H9 (cell line): ENCODE measurements at regions not wholly inside any gene's neighbourhood (a gene's known extent, or its start where the extent isn't known, plus 50 kb on each side); places are given as distances from the start of the nearest gene placed in this dataset.

Experiments
- DNase-seq: peaks from one replicate; pipeline ENCODE4 v3.0.0-alpha.2; 2017
- H2AFZ ChIP-seq: one replicate; pipeline ENCODE4 v1.6.1; 2013; ENCODE audit warnings: mild to moderate bottlenecking, low read length, control low read depth, moderate library complexity
- H2AK5ac ChIP-seq: 2 replicates; pipeline ENCODE4 v1.6.1; 2013; ENCODE audit warnings: low read length, control low read depth, mixed read lengths; ENCODE audit not compliant: insufficient read length
- H2BK120ac ChIP-seq: one replicate; pipeline ENCODE4 v1.6.1; 2013; ENCODE audit warnings: low read depth, mild to moderate bottlenecking, low read length, control low read depth, inconsistent platforms; ENCODE audit not compliant: poor library complexity, severe bottlenecking
- H2BK12ac ChIP-seq: 2 replicates; pipeline ENCODE4 v1.6.1; 2013; ENCODE audit warnings: low read length, control low read depth, mixed read lengths, low read depth; ENCODE audit not compliant: insufficient read length
- H2BK15ac ChIP-seq: 2 replicates; pipeline ENCODE4 v1.6.1; 2013; ENCODE audit warnings: low read depth, low read length, control low read depth
- H2BK20ac ChIP-seq: one replicate; pipeline ENCODE4 v1.6.1; 2013; ENCODE audit warnings: low read depth, mild to moderate bottlenecking, low read length, control low read depth, inconsistent platforms; ENCODE audit not compliant: poor library complexity, severe bottlenecking
- H2BK5ac ChIP-seq: 2 replicates; pipeline ENCODE4 v1.6.1; 2013; ENCODE audit warnings: low read length, control low read depth, mixed read lengths; ENCODE audit not compliant: insufficient read length
- H3K14ac ChIP-seq: 2 replicates; pipeline ENCODE4 v1.6.1; 2013; ENCODE audit warnings: low read length, control low read depth; ENCODE audit not compliant: insufficient read depth
- H3K18ac ChIP-seq: 2 replicates; pipeline ENCODE4 v1.6.1; 2013; ENCODE audit warnings: low read depth, mild to moderate bottlenecking, mixed read lengths, low read length, control low read depth; ENCODE audit not compliant: insufficient read length
- H3K23ac ChIP-seq: 2 replicates; pipeline ENCODE4 v1.6.1; 2013; ENCODE audit warnings: low read length, control low read depth, mixed read lengths, low read depth; ENCODE audit not compliant: insufficient read length
- H3K23me2 ChIP-seq: 2 replicates; pipeline ENCODE4 v1.6.1; 2013; ENCODE audit warnings: low read depth, mild to moderate bottlenecking, mixed read lengths, low read length, control low read depth; ENCODE audit not compliant: insufficient read length, poor library complexity, severe bottlenecking
- H3K27ac ChIP-seq: 2 replicates; pipeline ENCODE4 v1.5.1; 2013; ENCODE audit warnings: low read length, control low read depth, mixed read lengths, low read depth; ENCODE audit not compliant: insufficient read length
- H3K27me3 ChIP-seq: 2 replicates; pipeline ENCODE4 v1.6.1; 2013; ENCODE audit warnings: low read length, control low read depth, inconsistent platforms; ENCODE audit not compliant: insufficient read depth
- H3K4ac ChIP-seq: 2 replicates; pipeline ENCODE4 v1.6.1; 2013; ENCODE audit warnings: low read depth, mild to moderate bottlenecking, control low read depth, inconsistent platforms, low read length, moderate library complexity
- H3K4me1 ChIP-seq: 2 replicates; pipeline ENCODE4 v1.6.1; 2013; ENCODE audit warnings: low read length, control low read depth, inconsistent platforms; ENCODE audit not compliant: insufficient read depth
- H3K4me2 ChIP-seq: 2 replicates; pipeline ENCODE4 v1.6.1; 2013; ENCODE audit warnings: low read length, control low read depth, mixed read lengths; ENCODE audit not compliant: insufficient read length, insufficient read depth
- H3K56ac ChIP-seq: 2 replicates; pipeline ENCODE4 v1.6.1; 2013; ENCODE audit warnings: low read depth, mild to moderate bottlenecking, mixed read lengths, low read length, control low read depth; ENCODE audit not compliant: insufficient read length
- H3K79me1 ChIP-seq: 2 replicates; pipeline ENCODE4 v1.6.1; 2013; ENCODE audit warnings: low read depth, mild to moderate bottlenecking, moderate library complexity, low read length, control low read depth, inconsistent platforms; ENCODE audit not compliant: insufficient read depth, poor library complexity, severe bottlenecking
- H3K79me2 ChIP-seq: 2 replicates; pipeline ENCODE4 v1.6.1; 2013; ENCODE audit warnings: low read length, control low read depth, inconsistent platforms; ENCODE audit not compliant: insufficient read depth
- H3K9ac ChIP-seq: 2 replicates; pipeline ENCODE4 v1.6.1; 2013; ENCODE audit warnings: low read length, control low read depth, mixed read lengths; ENCODE audit not compliant: insufficient read length; ENCODE audit errors: extremely low read depth
- H3K9me3 ChIP-seq: one replicate; pipeline ENCODE4 v1.6.1; 2013; ENCODE audit warnings: low read depth, low read length, inconsistent platforms; ENCODE audit not compliant: control insufficient read depth
- H3T11ph ChIP-seq: one replicate; pipeline ENCODE4 v1.6.1; 2013; ENCODE audit warnings: mild to moderate bottlenecking, low read length, control low read depth, inconsistent platforms
- H4K20me1 ChIP-seq: one replicate; pipeline ENCODE4 v1.6.1; 2013; ENCODE audit not compliant: control insufficient read depth, insufficient read length, insufficient read depth
- H4K5ac ChIP-seq: 2 replicates; pipeline ENCODE4 v1.6.1; 2013; ENCODE audit warnings: low read depth, mild to moderate bottlenecking, mixed read lengths, low read length, control low read depth; ENCODE audit not compliant: insufficient read length
- H4K8ac ChIP-seq: replicated peaks from 2 replicates; pipeline ENCODE4 v1.6.1; 2013; ENCODE audit warnings: low read length, control low read depth, mixed read lengths, low read depth; ENCODE audit not compliant: insufficient read length
- H4K91ac ChIP-seq: 2 replicates; pipeline ENCODE4 v1.6.1; 2013; ENCODE audit warnings: low read depth, mild to moderate bottlenecking, moderate library complexity, mixed read lengths, low read length, control low read depth; ENCODE audit not compliant: insufficient read length
- H3K27ac Mint-ChIP-seq, 3 experiments: 2 replicates in 2 of 3; 3 replicates in 1 of 3; pipeline ENCODE4 v1.8.0; 2020 to 2021; ENCODE audit warnings: mixed read lengths in 3 of 3, mild to moderate bottlenecking in 1 of 3, moderate library complexity in 1 of 3
- H3K27me3 Mint-ChIP-seq: 2 replicates; pipeline ENCODE4 v1.8.0; 2021; ENCODE audit warnings: low read depth, mild to moderate bottlenecking, moderate library complexity, mixed read lengths
- H3K36me3 Mint-ChIP-seq, 3 experiments: 2 replicates in 2 of 3; 3 replicates in 1 of 3; pipeline ENCODE4 v1.8.0; 2020 to 2021; ENCODE audit warnings: low read depth in 3 of 3, mixed read lengths in 3 of 3; ENCODE audit not compliant: insufficient read depth in 1 of 3
- H3K4me1 Mint-ChIP-seq, 2 experiments: 2 replicates each; pipeline ENCODE4 v1.8.0; 2020; ENCODE audit warnings: mixed read lengths in 2 of 2
- H3K4me3 Mint-ChIP-seq, 2 experiments: 2 replicates in 1 of 2; 3 replicates in 1 of 2; pipeline ENCODE4 v1.8.0; 2020 to 2021; ENCODE audit warnings: mild to moderate bottlenecking in 2 of 2, mixed read lengths in 2 of 2, moderate library complexity in 1 of 2
- H3K9me3 Mint-ChIP-seq, 2 experiments: 2 replicates in 1 of 2; 3 replicates in 1 of 2; pipeline ENCODE4 v1.8.0; 2020; ENCODE audit warnings: mild to moderate bottlenecking in 2 of 2, mixed read lengths in 2 of 2, moderate library complexity in 1 of 2
- WGBS: extraction: QIAGEN DNeasy Blood & Tissue Kit; methylation state at CpG from one replicate; pipeline ENCODE4 v1.1.7; 2013; ENCODE audit warnings: missing lambda C conversion rate, low lambda C conversion rate, mixed read lengths; ENCODE audit not compliant: insufficient read length; ENCODE audit errors: extremely low coverage; 5-methylcytosine and 5-hydroxymethylcytosine counted together
- TF ChIP-seq, protein P1 (sequence below): fragments of 200-600 bp; sonication (generic); conservative IDR thresholded peaks from 3 replicates; pipeline ENCODE4 v1.8.0; 2021; ENCODE audit warnings: antibody characterized with exemption, mild to moderate bottlenecking

DNA sequence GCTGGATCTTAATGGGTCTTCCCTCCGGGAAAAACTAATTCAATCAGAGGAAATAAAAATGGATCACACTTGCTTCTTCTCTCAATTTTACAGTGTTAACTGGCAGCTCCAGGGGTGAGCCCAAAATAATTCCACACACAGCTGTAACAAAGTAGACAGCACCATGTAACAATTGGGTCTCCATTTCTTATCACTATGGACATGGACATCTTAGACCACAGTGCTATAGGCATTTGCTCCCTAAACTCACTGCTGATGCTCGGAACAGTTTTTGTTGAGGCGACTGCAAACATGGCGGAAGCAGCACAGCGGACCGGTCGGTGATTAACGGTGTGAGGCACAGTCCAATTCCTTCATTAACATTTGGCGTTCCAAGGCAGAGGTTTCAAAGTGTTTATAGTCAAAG is 144.7 kb upstream of the NCK2 start:
- no peak overlapping the region for H4K8ac ChIP-seq
- H3K14ac ChIP-seq: no peak overlapping the region
- H2BK12ac ChIP-seq: no peak overlapping the region
- H4K5ac ChIP-seq: no peak overlapping the region
- TF ChIP-seq, protein P1, sequence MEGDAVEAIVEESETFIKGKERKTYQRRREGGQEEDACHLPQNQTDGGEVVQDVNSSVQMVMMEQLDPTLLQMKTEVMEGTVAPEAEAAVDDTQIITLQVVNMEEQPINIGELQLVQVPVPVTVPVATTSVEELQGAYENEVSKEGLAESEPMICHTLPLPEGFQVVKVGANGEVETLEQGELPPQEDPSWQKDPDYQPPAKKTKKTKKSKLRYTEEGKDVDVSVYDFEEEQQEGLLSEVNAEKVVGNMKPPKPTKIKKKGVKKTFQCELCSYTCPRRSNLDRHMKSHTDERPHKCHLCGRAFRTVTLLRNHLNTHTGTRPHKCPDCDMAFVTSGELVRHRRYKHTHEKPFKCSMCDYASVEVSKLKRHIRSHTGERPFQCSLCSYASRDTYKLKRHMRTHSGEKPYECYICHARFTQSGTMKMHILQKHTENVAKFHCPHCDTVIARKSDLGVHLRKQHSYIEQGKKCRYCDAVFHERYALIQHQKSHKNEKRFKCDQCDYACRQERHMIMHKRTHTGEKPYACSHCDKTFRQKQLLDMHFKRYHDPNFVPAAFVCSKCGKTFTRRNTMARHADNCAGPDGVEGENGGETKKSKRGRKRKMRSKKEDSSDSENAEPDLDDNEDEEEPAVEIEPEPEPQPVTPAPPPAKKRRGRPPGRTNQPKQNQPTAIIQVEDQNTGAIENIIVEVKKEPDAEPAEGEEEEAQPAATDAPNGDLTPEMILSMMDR: no peak
- Mint-ChIP-seq H3K27me3 (no peaks in the 10 kb centered on the region), H3K36me3 (no peaks in the 10 kb centered on the region), H3K27ac (no peak overlapping the region), H3K4me1 (peaks cover 43 to 48% of the 10 kb centered on the region in 2 experiments), H3K9me3 (no peaks in the 10 kb centered on the region), H3K4me3 (no peak overlapping the region)
- H3K18ac ChIP-seq: no peak overlapping the region
- no peaks in the 10 kb centered on the region for H3K27me3 ChIP-seq
- no peak overlapping the region for H3K27ac ChIP-seq
- no peak overlapping the region for H3K4ac ChIP-seq
- H3K23ac ChIP-seq: no peak overlapping the region
- no peak overlapping the region for H3K56ac ChIP-seq
- H2AK5ac ChIP-seq: no peak overlapping the region
- H2BK20ac ChIP-seq: no peak overlapping the region
- no peaks in the 10 kb centered on the region for H3K9me3 ChIP-seq
- H3T11ph ChIP-seq: no peak overlapping the region
- no peak overlapping the region for H2AFZ ChIP-seq
- no peak for DNase-seq
- H2BK120ac ChIP-seq: no peak overlapping the region
- no peaks in the 10 kb centered on the region for H3K79me2 ChIP-seq
- H3K23me2 ChIP-seq: no peaks in the 10 kb centered on the region
- no peaks in the 10 kb centered on the region for H3K79me1 ChIP-seq
- WGBS: no CpG with 5 or more reads among the region's 9 CpGs
- H4K20me1 ChIP-seq: no peaks in the 10 kb centered on the region
- H4K91ac ChIP-seq: no peak overlapping the region
- no peak overlapping the region for H3K4me2 ChIP-seq
- no peak overlapping the region for H2BK15ac ChIP-seq
- H3K4me1 ChIP-seq: no peaks in the 10 kb centered on the region; the same call in 1 of the 2 replicates
- H2BK5ac ChIP-seq: no peak overlapping the region
- no peak overlapping the region for H3K9ac ChIP-seq
